Astrocyte (in vitro differentiated cells and primary cell): ENCODE measurements at regions not wholly inside any gene's neighbourhood (a gene's known extent, or its start where the extent isn't known, plus 50 kb on each side); places are given as distances from the start of the nearest gene placed in this dataset.

ENCODE experiments used
- DNase-seq: peaks from one replicate; pipeline ENCODE4 v3.0.0-alpha.2; 2010; ENCODE audit warnings: low read depth
- FAIRE-seq: peaks from 2 replicates; lab custom pipeline; 2011; peaks lifted over from hg19 to GRCh38; lab: Jason Lieb, UNC
- H2AFZ ChIP-seq: 2 replicates; pipeline ENCODE4 v1.6.0; 2012; ENCODE audit warnings: low read depth, low read length, inconsistent platforms
- H3K27ac ChIP-seq: 2 replicates; pipeline ENCODE4 v1.5.1; 2011; ENCODE audit warnings: low read depth, low read length, inconsistent platforms
- H3K27me3 ChIP-seq: 2 replicates; pipeline ENCODE4 v1.6.0; 2011; ENCODE audit warnings: low read length, inconsistent platforms; ENCODE audit not compliant: insufficient read depth
- H3K36me3 ChIP-seq: 2 replicates; pipeline ENCODE4 v1.5.1; 2011; ENCODE audit warnings: low read length, inconsistent platforms; ENCODE audit not compliant: insufficient read depth
- H3K4me1 ChIP-seq: 2 replicates; pipeline ENCODE4 v1.5.1; 2011; ENCODE audit warnings: low read length, inconsistent platforms; ENCODE audit not compliant: insufficient read depth
- H3K4me2 ChIP-seq: 2 replicates; pipeline ENCODE4 v1.6.0; 2012; ENCODE audit warnings: low read length, inconsistent platforms
- H3K4me3 ChIP-seq: 2 replicates; pipeline ENCODE4 v1.5.1; 2011; ENCODE audit warnings: low read depth, mild to moderate bottlenecking, low read length, inconsistent platforms; ENCODE audit not compliant: insufficient read depth
- H3K79me2 ChIP-seq: 2 replicates; pipeline ENCODE4 v1.6.0; 2012; ENCODE audit warnings: mild to moderate bottlenecking, low read length, inconsistent platforms; ENCODE audit not compliant: insufficient read depth
- H3K9ac ChIP-seq: 2 replicates; pipeline ENCODE4 v1.6.0; 2012; ENCODE audit warnings: mild to moderate bottlenecking, low read length, inconsistent platforms
- H3K9me3 ChIP-seq: 2 replicates; pipeline ENCODE4 v1.5.1; 2012; ENCODE audit warnings: low read depth, mild to moderate bottlenecking, low read length, inconsistent platforms; ENCODE audit not compliant: insufficient read depth
- H4K20me1 ChIP-seq: 2 replicates; pipeline ENCODE4 v1.6.0; 2012; ENCODE audit warnings: low read length, inconsistent platforms; ENCODE audit not compliant: insufficient read depth
- H3K27ac Mint-ChIP-seq: one replicate; pipeline ENCODE4 v1.8.0; 2021; ENCODE audit warnings: mild to moderate bottlenecking, mixed read lengths; ENCODE audit not compliant: unreplicated experiment
- H3K27me3 Mint-ChIP-seq: one replicate; pipeline ENCODE4 v1.8.0; 2021; ENCODE audit warnings: low read depth, mixed read lengths; ENCODE audit not compliant: unreplicated experiment
- H3K36me3 Mint-ChIP-seq: one replicate; pipeline ENCODE4 v1.8.0; 2021; ENCODE audit warnings: low read depth, mixed read lengths; ENCODE audit not compliant: unreplicated experiment
- H3K4me1 Mint-ChIP-seq: one replicate; pipeline ENCODE4 v1.8.0; 2021; ENCODE audit warnings: low read depth, mixed read lengths; ENCODE audit not compliant: unreplicated experiment
- H3K4me3 Mint-ChIP-seq: one replicate; pipeline ENCODE4 v1.8.0; 2021; ENCODE audit warnings: mild to moderate bottlenecking, moderate library complexity, mixed read lengths; ENCODE audit not compliant: unreplicated experiment
- H3K9me3 Mint-ChIP-seq: one replicate; pipeline ENCODE4 v1.8.0; 2021; ENCODE audit warnings: mild to moderate bottlenecking, mixed read lengths; ENCODE audit not compliant: unreplicated experiment
- CTCF ChIP-seq: IDR thresholded peaks from 2 replicates; pipeline ENCODE4 v1.5.1; 2011; ENCODE audit warnings: low read depth, mild to moderate bottlenecking, inconsistent platforms, low read length, moderate library complexity; ENCODE audit not compliant: insufficient read depth
- EZH2 ChIP-seq: IDR thresholded peaks from 2 replicates; pipeline ENCODE4 v1.6.1; 2012; ENCODE audit warnings: mild to moderate bottlenecking, low read length, inconsistent platforms; ENCODE audit not compliant: insufficient read depth

GRCh38 chr7:21173436-21173835 lies 254.4 kb upstream of the SP4 start:
- Histone ChIP-seq H4K20me1 (no peaks in the 10 kb centered on the region), H3K4me3 (no peak overlapping the region), H3K27me3 (peaks cover 2% of the 10 kb centered on the region), H3K79me2 (no peaks in the 10 kb centered on the region), H3K9me3 (peaks cover 4% of the 10 kb centered on the region), H3K4me2 (no peak overlapping the region), H3K36me3 (no peaks in the 10 kb centered on the region), H2AFZ (no peak overlapping the region), H3K27ac (no peak overlapping the region), H3K9ac (no peak overlapping the region), H3K4me1 (no peaks in the 10 kb centered on the region)
- no peak for DNase-seq
- H3K36me3 Mint-ChIP-seq: no peaks in the 10 kb centered on the region
- no peak overlapping the region for H3K4me3 Mint-ChIP-seq
- FAIRE-seq: no peak
- H3K27ac Mint-ChIP-seq: no peak overlapping the region
- no peaks in the 10 kb centered on the region for H3K9me3 Mint-ChIP-seq
- peaks cover 19% of the 10 kb centered on the region for H3K27me3 Mint-ChIP-seq
- no peak for TF ChIP-seq EZH2
- no peak for TF ChIP-seq CTCF
- peaks cover 12% of the 10 kb centered on the region for H3K4me1 Mint-ChIP-seq

GRCh38 chr7:21175714-21176113 lies 252.2 kb upstream of the SP4 start:
- TF ChIP-seq CTCF (no peak), EZH2 (no peak)
- no peak for FAIRE-seq
- Histone ChIP-seq H3K27me3 (no peaks in the 10 kb centered on the region), H3K4me1 (no peaks in the 10 kb centered on the region), H2AFZ (no peak overlapping the region), H3K4me3 (no peak overlapping the region), H3K9ac (no peak overlapping the region), H3K79me2 (no peaks in the 10 kb centered on the region), H3K4me2 (no peak overlapping the region), H3K36me3 (no peaks in the 10 kb centered on the region), H4K20me1 (no peaks in the 10 kb centered on the region), H3K27ac (no peak overlapping the region), H3K9me3 (peaks cover 4% of the 10 kb centered on the region)
- Mint-ChIP-seq H3K4me3 (no peak overlapping the region), H3K27me3 (no peaks in the 10 kb centered on the region), H3K4me1 (no peaks in the 10 kb centered on the region), H3K9me3 (peaks cover 8% of the 10 kb centered on the region), H3K36me3 (no peaks in the 10 kb centered on the region), H3K27ac (no peak overlapping the region)
- no peak for DNase-seq

DNA sequence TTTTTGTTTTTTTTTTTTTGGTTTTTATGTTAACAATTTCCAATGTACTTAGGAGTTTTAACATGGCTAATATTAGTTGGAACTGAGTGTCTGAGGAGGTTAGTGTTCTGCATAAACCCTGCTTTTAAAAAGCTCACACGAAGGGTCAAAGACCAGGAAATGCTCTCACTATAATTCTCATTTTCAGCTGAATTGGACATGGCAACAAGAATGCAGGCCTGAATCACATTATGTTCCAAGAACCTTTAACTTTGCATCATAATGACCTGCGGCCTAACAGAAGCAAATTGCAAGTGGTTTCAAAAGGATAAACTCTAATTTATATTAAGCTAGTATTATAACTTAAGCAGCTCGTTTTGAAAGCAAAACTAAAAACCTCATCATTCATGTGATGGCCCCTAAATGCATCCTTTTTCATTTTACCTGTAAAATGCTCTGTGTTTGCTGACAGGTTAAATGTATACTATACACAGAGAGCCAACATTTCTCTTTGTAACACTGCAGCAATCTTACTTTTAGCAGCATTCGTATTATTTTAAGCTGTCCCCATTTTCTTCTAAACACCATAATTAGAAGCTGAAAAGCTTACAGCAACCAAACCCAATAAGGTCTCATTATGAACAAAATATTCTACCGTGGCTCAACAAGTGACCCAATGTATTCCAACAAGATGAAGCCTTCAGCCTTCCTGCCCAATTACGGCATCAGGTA lies 242.8 kb upstream of the SP4 start:
- H3K27ac Mint-ChIP-seq: no peak overlapping the region
- H3K4me3 Mint-ChIP-seq: no peak overlapping the region

More for the DNA sequence above, 242.8 kb upstream of the SP4 start:
- H3K4me3 ChIP-seq: no peak overlapping the region
- no peaks in the 10 kb centered on the region for H4K20me1 ChIP-seq
- no peaks in the 10 kb centered on the region for H3K79me2 ChIP-seq
- no peak overlapping the region for H3K9ac ChIP-seq
- Mint-ChIP-seq H3K9me3 (no peaks in the 10 kb centered on the region), H3K4me1 (no peaks in the 10 kb centered on the region), H3K27me3 (peaks cover 2% of the 10 kb centered on the region), H3K36me3 (no peaks in the 10 kb centered on the region)
- DNase-seq (no peak), FAIRE-seq (no peak)
- TF ChIP-seq EZH2 (no peak), CTCF (no peak)
- H3K9me3 ChIP-seq: peaks cover 5% of the 10 kb centered on the region
- no peaks in the 10 kb centered on the region for H3K4me1 ChIP-seq
- no peak overlapping the region for H2AFZ ChIP-seq
- H3K36me3 ChIP-seq: no peaks in the 10 kb centered on the region
- H3K27me3 ChIP-seq: no peaks in the 10 kb centered on the region
- H3K27ac ChIP-seq: no peak overlapping the region
- H3K4me2 ChIP-seq: no peak overlapping the region
